Activated CD8-positive, alpha-beta T cell treated with anti-CD3 and anti-CD28 coated beads for 36 hours (primary cell): ENCODE measurements at regions not wholly inside any gene's neighbourhood (a gene's known extent, or its start where the extent isn't known, plus 50 kb on each side); places are given as distances from the start of the nearest gene placed in this dataset.

ENCODE experiments used
- ATAC-seq: fragments of 200-7000 bp; cut with Tn5 transposase; one replicate; pipeline ENCODE4 v1.10.0; 2021; ENCODE audit warnings: mild to moderate bottlenecking, moderate library complexity
- CTCF ChIA-PET: fragments of 350-600 bp; sonication (Branson Sonifier 250); formaldehyde crosslinking; loops from one replicate; lab custom pipeline; 2021; ENCODE audit warnings: antibody characterized with exemption; lab: Charles Lee
- POLR2A ChIA-PET: fragments of 350-600 bp; sonication (Branson Sonifier 250); formaldehyde crosslinking; loops from one replicate; lab custom pipeline; 2021; ENCODE audit warnings: antibody characterized with exemption; lab: Charles Lee
- DNase-seq: peaks from one replicate; pipeline ENCODE4 v3.0.0-alpha.2; 2020
- H3K27ac Mint-ChIP-seq: one replicate; pipeline ENCODE4 v1.8.0; 2021; ENCODE audit warnings: mild to moderate bottlenecking, mixed read lengths
- H3K27me3 Mint-ChIP-seq: one replicate; pipeline ENCODE4 v1.8.0; 2021; ENCODE audit warnings: mixed read lengths
- H3K36me3 Mint-ChIP-seq: one replicate; pipeline ENCODE4 v1.8.0; 2021; ENCODE audit warnings: low read depth, mixed read lengths
- H3K4me1 Mint-ChIP-seq: one replicate; pipeline ENCODE4 v1.8.0; 2021; ENCODE audit warnings: low read depth, mixed read lengths
- H3K4me3 Mint-ChIP-seq: one replicate; pipeline ENCODE4 v1.8.0; 2021; ENCODE audit warnings: mild to moderate bottlenecking, moderate library complexity, mixed read lengths
- H3K9me3 Mint-ChIP-seq: one replicate; pipeline ENCODE4 v1.8.0; 2021; ENCODE audit warnings: mixed read lengths
- intact Hi-C: fragments of 100-400 bp; cut with micrococcal nuclease; formaldehyde crosslinking; loops from one replicate; pipeline ENCODE4 v1.10.0; 2022
- TF ChIP-seq, protein P1 (sequence below): fragments of 200-600 bp; IDR thresholded peaks from one replicate; pipeline ENCODE4 v1.8.0; 2022; ENCODE audit warnings: antibody characterized with exemption, mild to moderate bottlenecking

DNA sequence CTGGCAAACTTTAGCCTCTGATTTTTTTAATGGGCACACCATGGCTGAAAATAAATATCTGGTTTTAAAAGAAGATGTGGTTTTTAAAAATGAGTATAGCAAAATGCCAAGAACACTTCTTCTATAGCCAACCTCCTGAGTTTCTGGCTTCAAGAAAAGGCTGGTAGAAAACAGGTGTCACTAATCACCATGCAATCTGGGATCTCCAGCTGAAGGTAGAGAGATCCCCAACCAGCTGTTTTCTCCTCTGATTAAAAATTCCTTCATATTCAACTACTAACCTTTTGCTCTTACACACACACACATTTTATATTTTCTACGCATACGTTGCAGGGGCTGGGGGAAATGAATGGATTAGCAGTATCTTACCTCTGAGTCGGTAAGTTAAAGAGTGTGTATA is 279.6 kb upstream of the ROBO2 start:
- Mint-ChIP-seq H3K4me3 (no peak overlapping the region), H3K27ac (no peak overlapping the region), H3K36me3 (no peaks in the 10 kb centered on the region), H3K9me3 (peaks cover 5% of the 10 kb centered on the region), H3K27me3 (no peaks in the 10 kb centered on the region), H3K4me1 (no peaks in the 10 kb centered on the region)
- ChIA-PET POLR2A (no interaction called here), CTCF (no interaction called here)
- no peak for ATAC-seq
- intact Hi-C loops: no loop called here
- DNase-seq: no peak
- TF ChIP-seq, protein P1, sequence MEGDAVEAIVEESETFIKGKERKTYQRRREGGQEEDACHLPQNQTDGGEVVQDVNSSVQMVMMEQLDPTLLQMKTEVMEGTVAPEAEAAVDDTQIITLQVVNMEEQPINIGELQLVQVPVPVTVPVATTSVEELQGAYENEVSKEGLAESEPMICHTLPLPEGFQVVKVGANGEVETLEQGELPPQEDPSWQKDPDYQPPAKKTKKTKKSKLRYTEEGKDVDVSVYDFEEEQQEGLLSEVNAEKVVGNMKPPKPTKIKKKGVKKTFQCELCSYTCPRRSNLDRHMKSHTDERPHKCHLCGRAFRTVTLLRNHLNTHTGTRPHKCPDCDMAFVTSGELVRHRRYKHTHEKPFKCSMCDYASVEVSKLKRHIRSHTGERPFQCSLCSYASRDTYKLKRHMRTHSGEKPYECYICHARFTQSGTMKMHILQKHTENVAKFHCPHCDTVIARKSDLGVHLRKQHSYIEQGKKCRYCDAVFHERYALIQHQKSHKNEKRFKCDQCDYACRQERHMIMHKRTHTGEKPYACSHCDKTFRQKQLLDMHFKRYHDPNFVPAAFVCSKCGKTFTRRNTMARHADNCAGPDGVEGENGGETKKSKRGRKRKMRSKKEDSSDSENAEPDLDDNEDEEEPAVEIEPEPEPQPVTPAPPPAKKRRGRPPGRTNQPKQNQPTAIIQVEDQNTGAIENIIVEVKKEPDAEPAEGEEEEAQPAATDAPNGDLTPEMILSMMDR: no peak

DNA sequence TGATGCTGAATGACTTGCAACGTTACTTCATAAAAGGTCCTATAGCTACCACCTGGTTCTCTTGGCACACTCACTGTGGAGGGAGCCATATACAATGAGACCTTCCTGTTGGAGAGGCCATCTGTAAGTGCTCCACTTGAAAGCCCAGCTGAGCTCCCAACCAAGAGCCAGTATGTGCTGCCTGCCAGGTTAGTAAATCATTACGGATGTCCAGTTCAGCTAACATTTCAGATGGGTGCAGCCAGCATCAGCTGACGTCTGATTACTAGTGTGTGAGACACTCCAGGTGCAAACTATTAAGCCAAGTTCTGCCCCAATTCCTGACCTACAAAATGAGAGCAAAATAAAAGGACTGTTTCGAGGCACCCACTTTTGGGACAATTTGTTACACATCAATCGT is 274.4 kb upstream of the ROBO2 start:
- H3K27me3 Mint-ChIP-seq: no peaks in the 10 kb centered on the region
- H3K4me1 Mint-ChIP-seq: no peaks in the 10 kb centered on the region
- H3K27ac Mint-ChIP-seq: no peak overlapping the region
- intact Hi-C loops: no loop called here
- ChIA-PET POLR2A (no interaction called here), CTCF (no interaction called here)
- no peak for ATAC-seq
- no peak for DNase-seq
- no peaks in the 10 kb centered on the region for H3K36me3 Mint-ChIP-seq
- H3K9me3 Mint-ChIP-seq: peaks cover 9% of the 10 kb centered on the region
- no peak overlapping the region for H3K4me3 Mint-ChIP-seq
- TF ChIP-seq, protein P1: no peak

DNA sequence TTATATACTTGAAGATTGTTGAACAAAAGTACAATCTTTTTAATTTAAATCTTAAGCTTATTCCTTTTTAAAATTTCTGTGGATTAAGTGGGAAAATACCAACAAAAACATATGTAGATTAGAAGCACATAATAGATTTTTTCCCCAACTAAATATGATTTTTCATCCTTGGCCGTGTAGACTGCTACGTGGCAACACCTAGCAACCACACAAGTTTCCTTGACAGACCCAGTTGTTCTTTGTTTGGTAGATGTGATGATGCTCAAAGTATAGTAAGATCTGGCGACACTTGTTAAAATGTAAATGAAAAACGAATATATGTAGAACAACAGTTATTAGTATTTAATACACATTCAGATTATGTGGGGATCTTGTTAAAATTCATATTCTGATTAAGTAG is 271.0 kb upstream of the ROBO2 start:
- Mint-ChIP-seq H3K9me3 (peaks cover 14% of the 10 kb centered on the region), H3K27me3 (no peaks in the 10 kb centered on the region), H3K36me3 (no peaks in the 10 kb centered on the region), H3K27ac (no peak overlapping the region), H3K4me1 (no peaks in the 10 kb centered on the region), H3K4me3 (no peak overlapping the region)
- intact Hi-C loops: no loop called here
- ATAC-seq: no peak
- POLR2A ChIA-PET: no interaction called here
- no peak for DNase-seq
- TF ChIP-seq, protein P1: no peak
- CTCF ChIA-PET: no interaction called here

DNA sequence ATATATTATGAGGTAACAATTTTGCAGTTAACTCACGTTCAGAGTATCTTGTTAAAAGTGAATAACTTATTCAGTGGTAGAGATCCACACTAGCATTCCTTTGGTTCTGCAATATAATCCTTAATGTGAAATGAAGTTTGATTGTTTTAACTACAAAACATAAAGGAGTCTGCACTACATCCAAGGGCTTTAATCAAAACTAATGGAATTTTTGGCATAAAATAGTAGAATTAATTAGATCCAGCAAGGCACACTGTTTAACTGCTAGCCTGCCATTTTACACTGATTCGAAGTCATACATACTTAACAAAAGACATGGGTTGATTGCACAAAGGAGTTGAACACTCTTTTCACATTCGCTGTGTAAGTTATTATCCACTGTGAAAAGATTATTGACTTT is 263.0 kb upstream of the ROBO2 start:
- no peak overlapping the region for H3K4me3 Mint-ChIP-seq
- ChIA-PET CTCF (no interaction called here), POLR2A (no interaction called here)
- no peaks in the 10 kb centered on the region for H3K27me3 Mint-ChIP-seq
- H3K4me1 Mint-ChIP-seq: no peaks in the 10 kb centered on the region
- TF ChIP-seq, protein P1: no peak
- DNase-seq: no peak
- H3K36me3 Mint-ChIP-seq: no peaks in the 10 kb centered on the region
- intact Hi-C loops: no loop called here
- no peak overlapping the region for H3K27ac Mint-ChIP-seq
- ATAC-seq: no peak
- peaks cover 14% of the 10 kb centered on the region for H3K9me3 Mint-ChIP-seq

DNA sequence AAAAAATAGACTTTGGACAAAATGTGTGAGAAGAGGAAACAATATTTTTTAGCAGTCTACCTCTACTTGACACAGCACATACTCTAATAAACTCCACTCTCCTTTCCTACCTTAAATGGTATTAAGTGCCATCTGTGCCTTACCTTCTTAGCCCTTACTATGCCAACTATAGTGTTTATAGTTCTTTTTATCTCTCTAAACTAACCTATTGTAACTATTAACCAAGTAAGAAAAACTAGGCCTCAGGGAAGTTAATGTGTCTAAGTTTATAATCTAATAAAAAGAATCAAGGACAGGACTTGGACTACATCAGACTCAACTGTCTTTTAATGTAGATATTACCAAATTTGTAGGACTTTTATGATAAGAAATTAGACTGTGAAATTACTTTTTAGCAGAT is 251.7 kb upstream of the ROBO2 start:
- TF ChIP-seq, protein P1: no peak
- ChIA-PET POLR2A (no interaction called here), CTCF (no interaction called here)
- ATAC-seq (no peak), DNase-seq (no peak)
- H3K9me3 Mint-ChIP-seq: peaks cover 13% of the 10 kb centered on the region
- no peak overlapping the region for H3K4me3 Mint-ChIP-seq
- no peaks in the 10 kb centered on the region for H3K36me3 Mint-ChIP-seq
- H3K27me3 Mint-ChIP-seq: no peaks in the 10 kb centered on the region
- H3K4me1 Mint-ChIP-seq: no peaks in the 10 kb centered on the region
- no peak overlapping the region for H3K27ac Mint-ChIP-seq
- intact Hi-C loops: no loop called here
